BLaER1 (cell line): ENCODE measurements at regions not wholly inside any gene's neighbourhood (a gene's known extent, or its start where the extent isn't known, plus 50 kb on each side); places are given as distances from the start of the nearest gene placed in this dataset.
"Not testable (repeated sequence)": the region's sequence is repeated elsewhere in the genome, so short reads cannot be mapped to it uniquely, and the experiment has no call there.

Experiments
- H3K27ac ChIP-seq: shearing (Covaris generic); formaldehyde crosslinking; 2 replicates; pipeline ENCODE4 v1.8.1; 2022
- H3K27me3 ChIP-seq: shearing (Covaris generic); formaldehyde crosslinking; 2 replicates; pipeline ENCODE4 v1.8.1; 2022
- H3K36me3 ChIP-seq: shearing (Covaris generic); formaldehyde crosslinking; 2 replicates; pipeline ENCODE4 v1.8.1; 2022
- H3K4me1 ChIP-seq: shearing (Covaris generic); formaldehyde crosslinking; 2 replicates; pipeline ENCODE4 v1.8.1; 2022
- H3K4me2 ChIP-seq: shearing (Covaris generic); formaldehyde crosslinking; 2 replicates; pipeline ENCODE4 v1.8.1; 2022
- H3K4me3 ChIP-seq: shearing (Covaris generic); formaldehyde crosslinking; 2 replicates; pipeline ENCODE4 v1.8.1; 2022
- H3K9ac ChIP-seq: shearing (Covaris generic); formaldehyde crosslinking; 2 replicates; pipeline ENCODE4 v1.8.1; 2022
- H3K9me3 ChIP-seq: shearing (Covaris generic); formaldehyde crosslinking; 2 replicates; pipeline ENCODE4 v1.8.1; 2022
- H4K20me1 ChIP-seq: shearing (Covaris generic); formaldehyde crosslinking; 2 replicates; pipeline ENCODE4 v1.8.1; 2022
- Cebpa-rat ChIP-seq: shearing (Covaris generic); IDR thresholded peaks from 2 replicates; pipeline ENCODE4 v1.8.1; 2022

DNA sequence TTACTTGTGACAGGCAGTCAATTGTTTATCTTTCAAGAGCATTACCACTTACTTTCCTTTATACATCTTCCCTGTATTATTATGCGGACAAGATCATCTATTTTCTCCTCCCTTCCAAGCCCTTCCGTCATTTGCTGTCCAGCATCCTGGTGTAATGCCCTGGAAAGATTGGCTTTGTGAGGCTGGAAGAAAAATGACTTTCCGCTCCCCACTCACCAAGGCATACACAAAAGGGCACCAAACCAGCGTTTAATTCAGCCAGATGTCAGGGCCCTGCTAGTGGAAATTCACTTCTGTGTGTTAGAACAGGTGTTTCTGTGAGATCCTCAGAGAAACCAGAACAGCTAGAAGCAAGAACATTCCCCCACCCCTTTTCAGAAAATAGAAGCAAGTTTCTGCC, 128.1 kb upstream of the NANOS1 start:
- Histone ChIP-seq H3K9me3 (peaks cover 29% of the 10 kb centered on the region), H3K27ac (no peak overlapping the region), H4K20me1 (no peaks in the 10 kb centered on the region), H3K9ac (no peak overlapping the region), H3K27me3 (no peaks in the 10 kb centered on the region), H3K4me3 (no peak overlapping the region), H3K36me3 (no peaks in the 10 kb centered on the region), H3K4me1 (no peaks in the 10 kb centered on the region), H3K4me2 (no peak overlapping the region)
- no peak for TF ChIP-seq Cebpa-rat

DNA sequence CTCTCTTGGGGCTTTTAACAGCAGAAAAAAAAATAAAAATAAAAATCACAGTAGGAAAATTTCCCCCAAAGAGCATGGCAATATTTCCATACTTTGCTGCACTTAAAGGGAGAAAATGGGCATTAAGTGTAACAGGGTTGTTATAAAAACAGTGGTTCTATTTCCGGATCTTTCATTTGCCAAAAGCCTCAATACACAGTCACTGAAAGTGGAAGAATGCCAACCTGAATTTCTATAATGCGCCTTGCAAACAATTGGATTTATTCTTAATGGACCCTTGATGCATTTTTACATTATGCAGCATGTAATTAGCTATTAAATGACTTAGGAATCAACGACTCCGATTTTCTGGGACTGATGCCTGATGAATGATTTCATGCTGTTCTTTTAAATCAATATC, 127.6 kb upstream of the NANOS1 start:
- no peak overlapping the region for H3K4me2 ChIP-seq
- H3K9me3 ChIP-seq = peaks cover 24% of the 10 kb centered on the region
- no peak for TF ChIP-seq Cebpa-rat
- H3K4me1 ChIP-seq = peaks cover 4% of the 10 kb centered on the region
- H3K27me3 ChIP-seq = no peaks in the 10 kb centered on the region
- H3K4me3 ChIP-seq = no peak overlapping the region
- no peak overlapping the region for H3K27ac ChIP-seq
- H3K36me3 ChIP-seq = no peaks in the 10 kb centered on the region
- no peak overlapping the region for H3K9ac ChIP-seq
- no peaks in the 10 kb centered on the region for H4K20me1 ChIP-seq

DNA sequence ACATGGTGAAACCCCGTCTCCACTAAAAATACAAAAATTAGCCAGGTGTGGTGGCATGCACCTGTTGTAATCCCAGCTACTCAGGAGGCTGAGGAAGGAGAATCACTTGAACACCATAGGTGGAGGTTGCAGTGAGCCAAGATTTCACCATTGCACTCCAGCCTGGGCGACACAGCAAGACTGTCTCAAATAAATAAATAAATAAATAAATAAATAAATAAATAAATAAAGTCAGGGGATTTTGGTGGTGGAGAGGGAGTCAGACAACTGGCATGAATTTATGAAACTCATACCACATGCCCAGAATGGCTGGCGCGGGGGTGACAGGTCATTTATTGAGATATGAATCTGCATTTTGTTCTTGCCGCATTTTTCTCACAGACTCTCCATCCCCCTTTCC, 126.9 kb upstream of the NANOS1 start:
- H3K9ac ChIP-seq, H3K4me1 ChIP-seq, H3K27me3 ChIP-seq, H3K27ac ChIP-seq, H4K20me1 ChIP-seq, H3K4me2 ChIP-seq, H3K4me3 ChIP-seq, H3K36me3 ChIP-seq: not testable (repeated sequence)
- H3K9me3 ChIP-seq = peaks cover 16% of the 10 kb centered on the region

DNA sequence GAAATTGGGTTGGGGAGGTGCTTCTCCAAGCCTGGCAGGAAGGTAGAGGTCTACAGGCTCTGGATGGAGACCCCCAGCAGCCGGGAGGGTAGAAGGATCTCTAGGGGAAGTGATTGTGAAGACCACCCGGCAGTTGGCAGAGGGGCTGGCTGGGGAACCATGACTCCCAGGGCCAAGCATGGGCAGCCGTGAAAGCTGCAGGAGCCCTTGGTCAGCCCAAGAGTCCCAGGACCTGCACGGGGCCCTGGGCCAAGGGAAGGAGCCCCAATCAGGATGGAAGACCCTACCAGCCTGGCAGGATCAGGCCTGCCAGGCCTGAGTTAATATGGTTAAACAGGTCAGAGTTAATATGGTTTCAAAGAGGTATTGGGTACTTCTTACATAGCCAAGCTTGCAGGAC, 126.3 kb upstream of the NANOS1 start:
- Histone ChIP-seq H3K9me3 (peaks cover 10% of the 10 kb centered on the region), H3K4me1 (peaks cover 9% of the 10 kb centered on the region), H3K27me3 (no peaks in the 10 kb centered on the region), H3K9ac (no peak overlapping the region), H3K4me2 (no peak overlapping the region), H4K20me1 (no peaks in the 10 kb centered on the region), H3K27ac (no peak overlapping the region), H3K4me3 (no peak overlapping the region), H3K36me3 (no peaks in the 10 kb centered on the region)
- no peak for TF ChIP-seq Cebpa-rat

DNA sequence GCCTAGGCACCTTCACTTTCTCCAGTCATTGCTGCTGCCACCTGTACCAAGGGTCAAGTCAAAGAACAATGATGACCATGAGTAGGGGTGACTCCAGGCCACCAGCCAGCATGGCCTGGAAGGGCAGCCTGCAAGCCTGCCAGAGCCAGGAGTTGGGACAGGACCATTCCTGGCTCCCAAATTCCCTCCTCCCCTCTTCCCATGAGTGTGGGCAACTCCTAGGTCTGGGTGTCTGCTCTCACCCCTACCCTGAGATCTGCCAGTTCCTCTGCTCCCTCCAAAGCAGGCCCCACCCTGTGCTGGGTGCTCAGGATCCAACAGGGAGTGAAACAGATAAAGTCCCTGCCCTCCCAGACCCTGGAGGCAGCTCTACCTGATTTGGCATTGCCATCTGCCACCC, 125.8 kb upstream of the NANOS1 start:
- no peaks in the 10 kb centered on the region for H4K20me1 ChIP-seq
- no peak overlapping the region for H3K4me3 ChIP-seq
- H3K27ac ChIP-seq = no peak overlapping the region
- no peak overlapping the region for H3K4me2 ChIP-seq
- H3K36me3 ChIP-seq = no peaks in the 10 kb centered on the region
- TF ChIP-seq Cebpa-rat = no peak
- H3K4me1 ChIP-seq = peaks cover 9% of the 10 kb centered on the region
- H3K27me3 ChIP-seq = no peaks in the 10 kb centered on the region
- H3K9ac ChIP-seq = no peak overlapping the region
- peaks cover 6% of the 10 kb centered on the region for H3K9me3 ChIP-seq

DNA sequence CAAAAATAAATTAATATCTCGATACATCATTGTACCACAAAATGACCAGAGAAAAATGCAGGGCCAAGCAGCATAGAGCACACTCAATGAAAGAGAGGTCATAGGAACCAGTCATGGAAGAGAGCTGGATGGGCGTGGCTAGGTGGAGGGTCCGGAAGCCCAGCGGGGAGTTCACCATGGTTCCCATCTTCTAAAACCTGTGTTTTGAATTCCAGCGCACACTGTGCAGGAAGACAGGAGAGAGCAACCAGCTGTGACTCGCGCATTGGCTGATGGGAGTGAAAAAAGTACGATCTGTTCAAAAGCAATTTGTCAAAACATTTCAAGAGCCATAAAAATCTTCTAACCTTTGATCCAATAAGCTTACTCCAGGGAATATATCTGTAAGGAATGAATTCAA, 125.2 kb upstream of the NANOS1 start:
- H3K4me3 ChIP-seq = no peak overlapping the region
- no peaks in the 10 kb centered on the region for H3K27me3 ChIP-seq
- no peaks in the 10 kb centered on the region for H4K20me1 ChIP-seq
- no peak for TF ChIP-seq Cebpa-rat
- no peak overlapping the region for H3K9ac ChIP-seq
- peaks cover 9% of the 10 kb centered on the region for H3K4me1 ChIP-seq
- H3K27ac ChIP-seq = no peak overlapping the region
- 0 out of 2 replicates have a peak, but pooled peaks cover under 1% of the 10 kb centered on the region for H3K9me3 ChIP-seq
- no peaks in the 10 kb centered on the region for H3K36me3 ChIP-seq
- no peak overlapping the region for H3K4me2 ChIP-seq

DNA sequence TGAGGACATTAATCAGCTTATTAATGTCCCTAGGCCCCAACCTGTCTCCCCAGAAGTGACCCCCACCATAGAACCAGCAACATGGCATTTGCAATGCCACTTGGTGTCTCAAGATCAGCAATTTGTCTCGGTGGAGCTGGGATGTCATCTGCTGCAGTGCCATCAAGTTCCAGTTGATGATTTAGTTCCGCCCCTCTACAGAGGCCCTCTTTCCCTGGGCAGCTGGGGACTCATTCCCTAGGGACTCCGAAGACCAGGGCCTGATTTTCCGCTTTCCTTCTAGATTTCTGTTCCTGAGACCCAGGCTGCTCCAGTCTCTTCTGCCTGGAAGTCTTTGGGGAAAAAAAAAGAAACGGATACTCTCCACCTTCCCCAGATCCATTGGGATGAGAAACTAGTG, 122.5 kb upstream of the NANOS1 start:
- no peak overlapping the region for H3K9ac ChIP-seq
- no peak overlapping the region for H3K4me3 ChIP-seq
- no peaks in the 10 kb centered on the region for H3K36me3 ChIP-seq
- H3K4me1 ChIP-seq = peaks cover 9% of the 10 kb centered on the region
- H4K20me1 ChIP-seq = no peaks in the 10 kb centered on the region
- no peaks in the 10 kb centered on the region for H3K27me3 ChIP-seq
- TF ChIP-seq Cebpa-rat = no peak
- peak overlapping the region; percentile 43 for H3K4me2 ChIP-seq
- H3K27ac ChIP-seq = no peak overlapping the region
- no peaks in the 10 kb centered on the region for H3K9me3 ChIP-seq

DNA sequence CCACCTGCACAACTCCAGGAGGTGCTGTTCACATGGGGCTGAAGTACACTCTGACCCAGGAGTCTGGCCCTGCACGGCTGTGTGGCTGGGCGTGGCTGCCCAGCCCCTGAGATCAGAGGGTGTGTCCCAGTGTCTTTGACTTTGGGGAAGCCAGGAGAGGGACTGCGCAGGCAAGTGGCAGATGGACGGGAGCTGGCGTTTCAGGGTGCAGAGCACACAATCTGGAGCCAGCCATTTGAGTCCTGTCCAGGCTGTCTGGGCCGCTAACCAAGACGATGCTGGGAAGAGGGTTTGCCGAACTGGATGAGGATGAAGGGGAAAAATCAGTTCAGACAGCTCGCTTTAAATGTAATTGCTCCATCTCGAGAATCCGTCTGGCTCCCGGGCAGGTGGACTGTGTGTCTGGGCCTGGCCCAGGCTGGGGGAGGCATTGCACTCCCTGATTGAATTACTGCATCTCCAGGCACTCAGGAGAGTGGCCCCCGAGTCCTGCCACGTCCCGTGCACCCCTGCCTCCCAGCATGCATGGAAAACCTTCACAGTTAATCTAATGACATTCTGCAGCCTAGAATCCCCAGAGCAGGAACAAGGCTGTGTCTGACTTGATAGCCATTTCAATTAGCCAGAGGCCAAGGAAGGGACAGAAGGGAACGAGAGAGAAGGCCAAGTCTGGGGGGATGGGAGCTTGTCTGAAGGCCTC, 120.8 kb upstream of the NANOS1 start:
- Histone ChIP-seq H3K4me1 (peaks cover 11% of the 10 kb centered on the region), H3K4me2 (no peak overlapping the region), H3K27ac (no peak overlapping the region), H3K9ac (no peak overlapping the region), H3K4me3 (no peak overlapping the region), H3K27me3 (no peaks in the 10 kb centered on the region), H3K9me3 (no peaks in the 10 kb centered on the region), H3K36me3 (no peaks in the 10 kb centered on the region), H4K20me1 (no peaks in the 10 kb centered on the region)
- no peak for TF ChIP-seq Cebpa-rat

DNA sequence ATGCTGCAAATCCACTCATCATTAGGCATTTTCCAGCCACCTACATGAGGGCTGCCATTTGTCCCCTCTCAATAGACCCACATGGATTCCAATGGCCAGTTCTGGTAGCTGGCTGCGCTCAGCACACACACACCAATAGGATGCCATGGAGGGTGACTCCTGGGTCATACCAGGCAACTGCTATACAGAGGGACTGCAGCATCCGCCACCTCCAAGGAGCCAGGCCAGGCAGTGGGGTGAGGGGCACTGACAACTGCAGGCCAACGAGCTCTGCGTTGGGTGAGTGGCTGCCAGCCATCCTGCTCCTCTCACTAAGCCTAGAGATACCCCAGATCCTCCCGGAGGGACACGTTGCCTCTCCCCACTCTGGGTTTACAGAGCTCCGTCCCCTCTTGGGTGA, 118.8 kb upstream of the NANOS1 start:
- H3K27me3 ChIP-seq = no peaks in the 10 kb centered on the region
- no peaks in the 10 kb centered on the region for H3K9me3 ChIP-seq
- no peaks in the 10 kb centered on the region for H3K36me3 ChIP-seq
- no peak overlapping the region for H3K4me2 ChIP-seq
- no peak overlapping the region for H3K27ac ChIP-seq
- no peak overlapping the region for H3K4me3 ChIP-seq
- no peak for TF ChIP-seq Cebpa-rat
- H3K9ac ChIP-seq = no peak overlapping the region
- H3K4me1 ChIP-seq = peaks cover 17% of the 10 kb centered on the region
- no peaks in the 10 kb centered on the region for H4K20me1 ChIP-seq

DNA sequence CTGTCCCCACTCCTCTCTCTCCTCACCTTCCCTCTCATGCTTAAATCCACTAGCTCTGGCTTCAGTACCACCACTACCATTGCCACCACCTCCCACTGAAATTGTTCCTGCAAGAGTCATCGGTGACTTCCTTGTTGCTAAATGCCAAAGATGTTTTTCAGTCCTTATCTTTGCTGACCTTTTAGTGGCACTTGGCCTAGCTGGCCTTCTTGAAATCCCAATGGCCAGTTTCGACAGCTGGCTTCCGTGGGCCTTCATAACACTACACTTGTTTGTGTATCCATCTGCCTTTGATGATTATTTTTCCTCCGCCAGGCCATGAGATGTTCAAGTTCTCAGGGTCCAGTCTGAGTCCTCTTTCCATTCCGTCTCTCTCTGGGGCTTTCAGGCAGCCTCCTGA, 118.2 kb upstream of the NANOS1 start:
- no peak for TF ChIP-seq Cebpa-rat
- no peaks in the 10 kb centered on the region for H3K27me3 ChIP-seq
- H3K9me3 ChIP-seq = no peaks in the 10 kb centered on the region
- H3K4me3 ChIP-seq = no peak overlapping the region
- no peak overlapping the region for H3K27ac ChIP-seq
- H3K4me1 ChIP-seq = peaks cover 17% of the 10 kb centered on the region
- H3K9ac ChIP-seq = no peak overlapping the region
- no peaks in the 10 kb centered on the region for H3K36me3 ChIP-seq
- H4K20me1 ChIP-seq = no peaks in the 10 kb centered on the region
- no peak overlapping the region for H3K4me2 ChIP-seq
